NCI-H1694 (cell line): ENCODE measurements at regions not wholly inside any gene's neighbourhood (a gene's known extent, or its start where the extent isn't known, plus 50 kb on each side); places are given as distances from the start of the nearest gene placed in this dataset.
"Not testable (repeated sequence)": the region's sequence is repeated elsewhere in the genome, so short reads cannot be mapped to it uniquely, and the experiment has no call there.

Experiments used
- DNase-seq: peaks from one replicate; lab custom pipeline; 2025; lab: John Stamatoyannopoulos, UW

GRCh38 chr6:14597090-14597489 lies 479.5 kb downstream of the CD83 start:
- DNase-seq = no peak

GRCh38 chr6:14598017-14598864 lies 480.7 kb downstream of the CD83 start:
- DNase-seq = no peak

GRCh38 chr6:14600306-14600705 lies 482.7 kb downstream of the CD83 start:
- not testable (repeated sequence) for DNase-seq

- no peak for DNase-seq
Observed at GRCh38 chr6:14601490-14601889, 483.9 kb downstream of the CD83 start.

- DNase-seq = no peak
Observed at GRCh38 chr6:14606353-14606752, 488.8 kb downstream of the CD83 start.

- no peak for DNase-seq
Observed at GRCh38 chr6:14610141-14610540, 492.6 kb downstream of the CD83 start.

GRCh38 chr6:14612016-14612980 lies 494.7 kb downstream of the CD83 start:
- no peak for DNase-seq

GRCh38 chr6:14614631-14615030 lies 497.1 kb downstream of the CD83 start:
- no peak for DNase-seq

- no peak for DNase-seq
Observed at GRCh38 chr6:14616656-14617055, 499.1 kb downstream of the CD83 start.

GRCh38 chr6:14618759-14619418 lies 501.3 kb downstream of the CD83 start:
- DNase-seq = no peak

GRCh38 chr6:14619419-14619781 lies 501.8 kb downstream of the CD83 start:
- no peak for DNase-seq

GRCh38 chr6:14620522-14620921 lies 502.9 kb downstream of the CD83 start:
- no peak for DNase-seq

- DNase-seq = no peak
Observed at GRCh38 chr6:14621518-14621917, 503.9 kb downstream of the CD83 start.

- DNase-seq = no peak
Observed at GRCh38 chr6:14622085-14622484, 504.5 kb downstream of the CD83 start.

GRCh38 chr6:14622909-14623505 lies 505.4 kb downstream of the CD83 start:
- no peak for DNase-seq

GRCh38 chr6:14625173-14625895 lies 507.8 kb downstream of the CD83 start:
- no peak for DNase-seq

- DNase-seq = no peak
Observed at GRCh38 chr6:14626556-14626955, 509.0 kb downstream of the CD83 start.

- no peak for DNase-seq
Observed at GRCh38 chr6:14630016-14630415, 512.4 kb downstream of the CD83 start.

GRCh38 chr6:14633479-14633878 lies 515.9 kb downstream of the CD83 start:
- DNase-seq = no peak

GRCh38 chr6:14634072-14634471 lies 516.5 kb downstream of the CD83 start:
- no peak for DNase-seq

GRCh38 chr6:14635195-14635594 lies 517.6 kb downstream of the CD83 start:
- DNase-seq = no peak
